NB4 (cell line): ENCODE measurements at regions not wholly inside any gene's neighbourhood (a gene's known extent, or its start where the extent isn't known, plus 50 kb on each side); places are given as distances from the start of the nearest gene placed in this dataset.

Experiments
- DNase-seq: peaks from one replicate; pipeline ENCODE4 v3.0.0; 2010; ENCODE audit warnings: low read depth
- H3K4me3 ChIP-seq: one replicate; pipeline ENCODE4 v1.5.1; 2011; ENCODE audit warnings: mild to moderate bottlenecking, low read depth, low read length, moderate library complexity
- MYC ChIP-seq: IDR thresholded peaks from 2 replicates; pipeline ENCODE4 v1.6.1; 2011; ENCODE audit warnings: low read depth, low read length
- POLR2A ChIP-seq: IDR thresholded peaks from 2 replicates; pipeline ENCODE4 v1.6.1; 2011; ENCODE audit warnings: mild to moderate bottlenecking; ENCODE audit not compliant: insufficient read length; ENCODE audit errors: extremely low read depth
- TF ChIP-seq, protein P1 (sequence below): IDR thresholded peaks from 2 replicates; pipeline ENCODE4 v1.6.1; 2011; ENCODE audit warnings: low read depth, low read length
- TF ChIP-seq, protein P2 (sequence below): IDR thresholded peaks from one replicate; pipeline ENCODE4 v1.5.1; 2012; ENCODE audit warnings: low read depth, low read length

DNA sequence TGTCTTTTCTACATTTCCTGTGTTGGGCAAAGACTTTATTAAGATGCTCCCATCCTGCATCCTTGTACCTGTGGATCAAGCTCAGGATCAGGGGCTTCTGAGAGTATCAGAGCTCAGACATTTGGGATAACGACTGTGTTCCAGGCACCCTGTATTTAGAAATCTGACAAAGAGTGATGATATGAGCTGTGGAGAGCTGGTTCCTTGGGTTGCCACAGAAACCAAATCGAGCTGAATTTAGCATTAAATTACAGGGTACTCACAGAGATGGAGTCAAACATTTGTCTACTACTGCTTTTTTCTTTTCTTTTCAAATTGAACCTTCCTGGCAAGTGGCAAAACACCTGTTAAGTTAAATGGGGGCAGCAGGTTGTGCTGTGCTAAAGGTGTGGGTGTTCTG, 110.6 kb downstream of the XCL2 start:
- H3K4me3 ChIP-seq: no peak overlapping the region
- TF ChIP-seq, protein P1, sequence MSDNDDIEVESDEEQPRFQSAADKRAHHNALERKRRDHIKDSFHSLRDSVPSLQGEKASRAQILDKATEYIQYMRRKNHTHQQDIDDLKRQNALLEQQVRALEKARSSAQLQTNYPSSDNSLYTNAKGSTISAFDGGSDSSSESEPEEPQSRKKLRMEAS: no peak
- TF ChIP-seq MYC: no peak
- no peak for DNase-seq

DNA sequence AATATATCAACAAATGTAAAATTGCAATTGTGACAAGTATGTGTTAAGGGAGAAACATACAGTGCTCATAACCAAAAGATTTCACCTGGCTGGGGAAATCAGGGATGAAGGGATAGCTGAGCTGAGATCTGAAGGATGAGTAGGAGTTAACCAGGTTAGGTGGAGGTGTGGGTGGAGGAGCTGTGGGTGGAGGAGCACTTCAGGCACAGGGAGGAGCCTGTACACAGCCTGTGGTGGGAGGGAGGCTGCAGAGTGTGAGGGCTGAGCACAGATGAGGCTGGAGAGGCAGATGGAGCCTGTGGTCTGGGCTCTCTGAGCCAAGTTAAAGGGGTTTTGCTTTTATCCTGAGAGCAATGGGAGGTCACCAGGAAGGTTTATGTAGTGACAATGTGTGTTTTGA, 111.9 kb downstream of the XCL2 start:
- TF ChIP-seq, protein P1: no peak
- TF ChIP-seq, protein P2, sequence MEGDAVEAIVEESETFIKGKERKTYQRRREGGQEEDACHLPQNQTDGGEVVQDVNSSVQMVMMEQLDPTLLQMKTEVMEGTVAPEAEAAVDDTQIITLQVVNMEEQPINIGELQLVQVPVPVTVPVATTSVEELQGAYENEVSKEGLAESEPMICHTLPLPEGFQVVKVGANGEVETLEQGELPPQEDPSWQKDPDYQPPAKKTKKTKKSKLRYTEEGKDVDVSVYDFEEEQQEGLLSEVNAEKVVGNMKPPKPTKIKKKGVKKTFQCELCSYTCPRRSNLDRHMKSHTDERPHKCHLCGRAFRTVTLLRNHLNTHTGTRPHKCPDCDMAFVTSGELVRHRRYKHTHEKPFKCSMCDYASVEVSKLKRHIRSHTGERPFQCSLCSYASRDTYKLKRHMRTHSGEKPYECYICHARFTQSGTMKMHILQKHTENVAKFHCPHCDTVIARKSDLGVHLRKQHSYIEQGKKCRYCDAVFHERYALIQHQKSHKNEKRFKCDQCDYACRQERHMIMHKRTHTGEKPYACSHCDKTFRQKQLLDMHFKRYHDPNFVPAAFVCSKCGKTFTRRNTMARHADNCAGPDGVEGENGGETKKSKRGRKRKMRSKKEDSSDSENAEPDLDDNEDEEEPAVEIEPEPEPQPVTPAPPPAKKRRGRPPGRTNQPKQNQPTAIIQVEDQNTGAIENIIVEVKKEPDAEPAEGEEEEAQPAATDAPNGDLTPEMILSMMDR: no peak
- no peak for DNase-seq

DNA sequence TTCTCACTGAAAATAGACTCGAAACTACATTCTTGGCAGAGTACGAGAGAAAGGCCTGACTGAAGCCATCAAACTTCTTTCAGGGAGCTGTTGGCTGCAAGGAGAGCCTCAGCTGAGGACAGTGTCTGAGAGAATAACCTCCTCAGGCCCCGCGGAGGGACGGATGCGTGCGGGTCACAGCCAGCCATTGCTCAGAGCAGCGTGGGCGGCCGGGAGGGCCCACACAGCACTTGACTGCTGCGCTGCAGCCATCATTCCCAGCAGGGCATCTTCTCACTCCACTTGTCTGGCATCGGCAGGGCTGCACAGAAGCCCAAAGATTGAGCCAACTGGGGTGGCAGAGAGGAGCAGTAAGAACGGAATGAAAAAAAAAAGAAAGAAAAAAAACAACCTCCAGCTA, 113.5 kb downstream of the XCL2 start:
- H3K4me3 ChIP-seq: no peak overlapping the region
- no peak for DNase-seq
- TF ChIP-seq, protein P1: no peak
- TF ChIP-seq POLR2A (no peak), MYC (no peak)
- TF ChIP-seq, protein P2: no peak

More for the DNA sequence above, 111.9 kb downstream of the XCL2 start:
- no peak overlapping the region for H3K4me3 ChIP-seq

DNA sequence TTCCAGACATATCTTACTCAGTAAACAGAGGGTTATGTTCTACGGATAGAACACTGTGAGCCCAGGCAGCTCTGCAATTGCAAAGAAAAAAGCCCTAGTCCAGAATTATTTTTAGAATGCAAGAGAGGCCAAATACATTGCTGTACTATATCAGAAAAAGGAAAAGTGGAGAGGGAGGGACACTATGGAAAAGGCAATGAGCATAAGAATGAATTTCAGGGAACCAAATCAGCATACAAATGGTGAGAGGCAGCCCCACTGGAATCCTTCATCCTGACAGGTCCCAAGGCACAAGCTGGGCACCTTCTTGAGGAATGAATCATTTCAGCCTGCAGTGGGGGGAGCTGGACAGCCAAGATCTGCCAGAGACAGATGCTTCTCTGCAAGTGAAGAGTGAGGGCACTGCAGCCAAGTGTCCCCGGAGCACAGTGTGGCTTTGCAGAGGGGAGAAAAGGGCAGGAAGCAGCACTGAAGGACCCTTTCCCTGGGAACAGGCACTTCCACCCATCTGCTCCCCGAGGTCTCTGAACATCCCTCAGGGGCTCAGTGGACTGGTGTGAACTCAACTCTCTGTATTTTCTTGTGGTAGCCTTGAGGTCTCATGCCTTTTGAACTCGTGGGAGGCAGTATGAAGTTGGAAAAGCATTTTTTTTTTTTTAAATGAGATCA, 115.6 kb downstream of the XCL2 start:
- TF ChIP-seq POLR2A (no peak), MYC (no peak)
- TF ChIP-seq, protein P2: no peak
- TF ChIP-seq, protein P1: no peak
- no peak overlapping the region for H3K4me3 ChIP-seq
- no peak for DNase-seq

DNA sequence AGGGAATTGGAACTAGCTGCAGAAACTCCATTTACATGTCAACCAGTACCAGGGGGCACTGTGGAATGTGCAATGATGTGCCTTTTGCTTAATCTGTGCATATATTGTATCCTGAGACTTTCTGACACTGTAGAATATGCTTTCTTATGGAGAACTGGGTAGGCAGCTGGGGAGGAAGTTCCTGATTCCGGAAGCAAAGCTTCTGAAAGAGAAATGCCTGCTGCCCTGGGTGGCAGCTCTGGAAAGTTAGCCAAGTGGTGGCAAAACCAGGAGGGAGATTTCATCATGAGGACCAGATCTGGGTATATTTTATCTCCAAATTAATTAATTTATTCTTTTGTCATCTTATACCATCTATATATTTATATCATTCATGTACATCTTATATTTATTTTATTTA, 116.7 kb downstream of the XCL2 start:
- no peak for TF ChIP-seq POLR2A
- TF ChIP-seq, protein P2: no peak
- TF ChIP-seq, protein P1: no peak
- no peak for TF ChIP-seq MYC
- DNase-seq: no peak

DNA sequence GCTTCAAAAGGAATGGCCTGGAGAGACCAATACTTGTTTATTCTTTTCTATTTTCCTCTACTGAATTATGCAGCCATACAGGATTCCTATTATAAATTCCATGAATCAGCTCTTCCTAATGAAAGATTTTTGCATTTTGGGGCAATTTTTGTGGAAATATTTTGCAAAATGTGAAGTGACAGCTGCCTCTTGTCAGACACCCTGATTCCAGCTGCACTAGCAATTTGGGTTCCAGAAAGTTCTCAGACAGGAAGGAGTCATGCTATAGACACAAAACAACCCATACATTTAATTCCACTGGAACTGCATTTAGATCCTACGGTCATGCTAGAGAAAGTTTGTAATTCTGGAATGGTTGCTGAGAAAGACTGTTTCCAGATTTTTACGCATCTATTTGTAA, 119.5 kb downstream of the XCL2 start:
- no peak for DNase-seq
- TF ChIP-seq MYC (no peak), POLR2A (no peak)
- TF ChIP-seq, protein P2: no peak
- TF ChIP-seq, protein P1: no peak
- H3K4me3 ChIP-seq: no peak overlapping the region

More for the DNA sequence above, 116.7 kb downstream of the XCL2 start:
- no peak overlapping the region for H3K4me3 ChIP-seq
